ENCODE measurements at regions not wholly inside any gene's neighbourhood (a gene's known extent, or its start where the extent isn't known, plus 50 kb on each side); places are given as distances from the start of the nearest gene placed in this dataset.

GRCh38 chr10:111455776-111456426, 379.1 kb downstream of the ADRA2A start:
- DNase-seq: no peak
- intact Hi-C loops (cut with micrococcal nuclease; ENCODE audit: unreplicated experiment): no loop called here

GRCh38 chr10:111458256-111458655, 381.4 kb downstream of the ADRA2A start:
- Histone ChIP-seq H3K27me3 (ENCODE audit: insufficient read depth, low read depth) (no peaks in the 10 kb centered on the region), H3K4me2 (no peak overlapping the region), H3F3A (ENCODE audit: insufficient read depth, low read depth) (no peaks in the 10 kb centered on the region), H3K4me1 (replicated peaks; ENCODE audit: insufficient read depth) (no peaks in the 10 kb centered on the region), H4K20me1 (ENCODE audit: insufficient read depth) (no peaks in the 10 kb centered on the region), H3K79me2 (ENCODE audit: low read depth) (no peaks in the 10 kb centered on the region), H3K4me3 (no peak overlapping the region), H3K9me3 (ENCODE audit: insufficient read depth, low read depth) (no peaks in the 10 kb centered on the region), H2AFZ (no peak overlapping the region), H3K36me3 (ENCODE audit: low read depth) (no peaks in the 10 kb centered on the region), H3K9me2 (ENCODE audit: insufficient read depth) (no peaks in the 10 kb centered on the region), H3K27ac (no peak overlapping the region)
- no TSS peak for BruUV-seq (replicated peaks)
- intact Hi-C loops (cut with micrococcal nuclease; ENCODE audit: unreplicated experiment): no loop called here
- TF ChIP-seq EZH2 (IDR thresholded peaks at IDR 0.05; ENCODE audit: low read depth): no peak
- no peak for TF ChIP-seq CTCF (conservative IDR thresholded peaks at IDR 0.05)
- POLR2A ChIA-PET (ENCODE audit: unreplicated experiment): no interaction called here
- DNase-seq: no peak
- CTCF ChIA-PET: no interaction called here

More at GRCh38 chr10:111455776-111456426, 379.1 kb downstream of the ADRA2A start:
- H3K27ac ChIP-seq: no peak overlapping the region
- no peak overlapping the region for H3K4me2 ChIP-seq
- no peaks in the 10 kb centered on the region for H3K9me3 ChIP-seq (ENCODE audit: insufficient read depth, low read depth)
- no TSS peak for BruUV-seq (replicated peaks)
- no peak overlapping the region for H3K4me3 ChIP-seq
- no peak overlapping the region for H2AFZ ChIP-seq
- no peaks in the 10 kb centered on the region for H3K4me1 ChIP-seq (replicated peaks; ENCODE audit: insufficient read depth)
- ChIA-PET CTCF (no interaction called here), POLR2A (ENCODE audit: unreplicated experiment) (no interaction called here)
- no peaks in the 10 kb centered on the region for H4K20me1 ChIP-seq (ENCODE audit: insufficient read depth)
- no peak for TF ChIP-seq EZH2 (IDR thresholded peaks at IDR 0.05; ENCODE audit: low read depth)
- no peaks in the 10 kb centered on the region for H3F3A ChIP-seq (ENCODE audit: insufficient read depth, low read depth)
- H3K79me2 ChIP-seq (ENCODE audit: low read depth): no peaks in the 10 kb centered on the region
- H3K27me3 ChIP-seq (ENCODE audit: insufficient read depth, low read depth): no peaks in the 10 kb centered on the region
- H3K9me2 ChIP-seq (ENCODE audit: insufficient read depth): no peaks in the 10 kb centered on the region
- H3K36me3 ChIP-seq (ENCODE audit: low read depth): no peaks in the 10 kb centered on the region

- CTCF ChIA-PET: no interaction called here
- no peak overlapping the region for H3K4me3 ChIP-seq
Measured at GRCh38 chr10:111459967-111460366, 383.1 kb downstream of the ADRA2A start.

More at GRCh38 chr10:111459967-111460366, 383.1 kb downstream of the ADRA2A start:
- no peaks in the 10 kb centered on the region for H3K79me2 ChIP-seq (ENCODE audit: low read depth)
- no TSS peak for BruUV-seq (replicated peaks)
- no peak for DNase-seq
- no peaks in the 10 kb centered on the region for H3K9me2 ChIP-seq (ENCODE audit: insufficient read depth)
- no peaks in the 10 kb centered on the region for H4K20me1 ChIP-seq (ENCODE audit: insufficient read depth)
- no peak overlapping the region for H2AFZ ChIP-seq
- no peak overlapping the region for H3K27ac ChIP-seq
- H3F3A ChIP-seq (ENCODE audit: insufficient read depth, low read depth): no peaks in the 10 kb centered on the region
- H3K4me1 ChIP-seq (replicated peaks; ENCODE audit: insufficient read depth): no peaks in the 10 kb centered on the region
- intact Hi-C loops (cut with micrococcal nuclease; ENCODE audit: unreplicated experiment): no loop called here
- no peak overlapping the region for H3K4me2 ChIP-seq
- no peak for TF ChIP-seq CTCF (conservative IDR thresholded peaks at IDR 0.05)
- TF ChIP-seq EZH2 (IDR thresholded peaks at IDR 0.05; ENCODE audit: low read depth): no peak
- no peaks in the 10 kb centered on the region for H3K27me3 ChIP-seq (ENCODE audit: insufficient read depth, low read depth)
- no peaks in the 10 kb centered on the region for H3K36me3 ChIP-seq (ENCODE audit: low read depth)
- H3K9me3 ChIP-seq (ENCODE audit: insufficient read depth, low read depth): no peaks in the 10 kb centered on the region
- POLR2A ChIA-PET (ENCODE audit: unreplicated experiment): no interaction called here
